Urinary bladder (tissue), 3 donors: ENCODE measurements at regions not wholly inside any gene's neighbourhood (a gene's known extent, or its start where the extent isn't known, plus 50 kb on each side); places are given as distances from the start of the nearest gene placed in this dataset.

Source experiments
- DNase-seq: peaks from one replicate; pipeline ENCODE4 v3.0.0-alpha.2; 2015; ENCODE audit errors: extremely low spot score
- H3K27ac ChIP-seq: one replicate; pipeline ENCODE4 v1.5.1; 2013; ENCODE audit warnings: low read depth, mild to moderate bottlenecking, moderate library complexity
- H3K36me3 ChIP-seq: one replicate; pipeline ENCODE4 v1.6.1; 2013; ENCODE audit warnings: mild to moderate bottlenecking, moderate library complexity; ENCODE audit not compliant: insufficient read depth
- H3K4me1 ChIP-seq: one replicate; pipeline ENCODE4 v1.6.1; 2013; ENCODE audit warnings: mild to moderate bottlenecking, moderate library complexity; ENCODE audit not compliant: insufficient read depth
- H3K4me3 ChIP-seq: one replicate; pipeline ENCODE4 v1.5.1; 2013; ENCODE audit warnings: low read depth, low read length
- WGBS: extraction: QIAGEN DNeasy Blood & Tissue Kit; methylation state at CpG from one replicate; pipeline ENCODE4 v1.1.7; 2013; 5-methylcytosine and 5-hydroxymethylcytosine counted together
- donor health status: healthy with polysubstance abuse.
- donor health status: healthy.

DNA sequence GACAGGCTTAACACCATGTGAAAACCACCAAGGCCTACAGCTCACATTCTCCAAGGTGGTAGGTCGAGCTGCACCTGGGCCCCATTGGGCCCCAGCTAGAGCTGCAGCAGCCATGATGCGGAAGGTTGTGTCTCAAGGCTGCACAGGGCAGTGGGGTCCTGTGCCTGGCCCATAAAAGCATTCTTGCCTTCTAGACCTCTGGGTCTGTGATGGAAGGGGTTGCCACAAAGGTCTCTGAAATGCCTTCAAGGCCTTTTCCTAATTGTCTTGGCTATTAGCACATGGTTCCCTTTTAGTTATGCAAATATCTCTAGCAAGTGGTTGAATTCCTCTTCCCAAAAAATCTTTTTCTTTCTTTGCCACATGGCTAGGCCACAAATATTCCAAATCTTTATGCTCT is 52.5 kb upstream of the C11orf58 start:
- H3K27ac ChIP-seq: no peak overlapping the region
- WGBS: 81% methylated on average over 2 of the region's 2 CpGs
- no peaks in the 10 kb centered on the region for H3K4me1 ChIP-seq
- H3K4me3 ChIP-seq: no peak overlapping the region
- no peaks in the 10 kb centered on the region for H3K36me3 ChIP-seq
- no peak for DNase-seq

DNA sequence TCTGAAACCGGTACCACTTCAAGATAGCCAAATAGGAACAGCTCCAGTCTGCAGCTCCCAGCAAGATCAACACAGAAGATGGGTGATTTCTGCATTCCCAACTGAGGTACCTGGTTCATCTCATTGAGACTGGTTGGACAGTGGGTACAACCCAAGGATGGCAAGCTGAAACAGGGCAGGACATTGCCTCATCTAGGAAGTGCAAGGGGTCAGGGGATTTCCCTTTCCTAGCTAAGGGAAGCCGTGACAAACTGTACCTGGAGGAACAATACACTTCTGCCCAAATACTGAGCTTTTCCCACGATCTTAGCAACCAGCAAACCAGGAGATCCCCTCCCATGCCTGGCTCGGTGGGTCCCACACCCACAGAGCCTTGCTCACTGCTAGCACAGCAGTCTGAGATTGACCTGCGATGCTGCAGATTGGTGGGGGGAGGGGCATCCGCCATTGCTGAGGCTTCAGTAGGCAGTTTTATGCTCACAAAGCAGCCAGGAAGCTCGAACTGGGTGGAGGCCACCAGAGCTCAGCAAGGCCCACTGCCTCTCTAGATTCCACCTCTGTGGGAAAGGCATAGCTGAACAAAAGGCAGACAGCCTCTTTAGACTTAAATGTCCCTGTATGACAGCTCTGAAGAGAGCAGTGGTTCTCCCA is 59.9 kb upstream of the C11orf58 start:
- 62% methylated on average over 7 of the region's 7 CpGs for WGBS
- no peaks in the 10 kb centered on the region for H3K36me3 ChIP-seq
- no peak overlapping the region for H3K27ac ChIP-seq

DNA sequence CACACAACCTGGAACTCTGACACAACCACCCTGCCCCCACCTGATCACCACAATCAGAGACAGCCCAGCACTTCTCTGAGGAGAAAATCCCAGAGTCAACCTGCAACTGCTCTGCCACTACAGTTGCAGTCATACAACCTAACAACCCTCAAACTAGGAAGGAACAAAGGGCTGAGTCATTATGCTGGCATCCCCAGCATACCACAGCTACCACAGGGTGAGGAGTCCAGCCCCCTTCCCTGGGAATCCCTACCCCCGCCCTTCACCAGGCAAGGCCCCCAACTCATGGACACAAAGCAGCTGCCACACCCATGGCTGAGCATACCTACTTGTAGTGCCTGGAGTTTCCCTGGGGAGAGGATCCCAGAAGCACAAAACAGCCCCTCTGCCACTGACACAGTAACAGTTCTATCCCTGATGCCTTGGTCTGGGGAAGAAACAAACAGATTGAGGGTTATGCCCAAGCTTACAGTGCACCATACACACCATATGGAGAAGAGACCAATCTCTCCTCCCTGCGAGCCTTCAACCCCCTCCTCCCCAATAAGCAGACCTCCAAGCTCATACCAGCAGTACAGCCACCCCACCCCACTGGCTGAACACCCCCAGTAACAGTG is 68.5 kb upstream of the C11orf58 start:
- no peaks in the 10 kb centered on the region for H3K36me3 ChIP-seq
- no peak for DNase-seq
- no peak overlapping the region for H3K4me3 ChIP-seq
- no peak overlapping the region for H3K27ac ChIP-seq
- WGBS: 79% methylated on average over 2 of the region's 2 CpGs
- no peaks in the 10 kb centered on the region for H3K4me1 ChIP-seq

More for the DNA sequence above, 59.9 kb upstream of the C11orf58 start:
- DNase-seq: no peak
- Histone ChIP-seq H3K4me1 (no peaks in the 10 kb centered on the region), H3K4me3 (no peak overlapping the region)

DNA sequence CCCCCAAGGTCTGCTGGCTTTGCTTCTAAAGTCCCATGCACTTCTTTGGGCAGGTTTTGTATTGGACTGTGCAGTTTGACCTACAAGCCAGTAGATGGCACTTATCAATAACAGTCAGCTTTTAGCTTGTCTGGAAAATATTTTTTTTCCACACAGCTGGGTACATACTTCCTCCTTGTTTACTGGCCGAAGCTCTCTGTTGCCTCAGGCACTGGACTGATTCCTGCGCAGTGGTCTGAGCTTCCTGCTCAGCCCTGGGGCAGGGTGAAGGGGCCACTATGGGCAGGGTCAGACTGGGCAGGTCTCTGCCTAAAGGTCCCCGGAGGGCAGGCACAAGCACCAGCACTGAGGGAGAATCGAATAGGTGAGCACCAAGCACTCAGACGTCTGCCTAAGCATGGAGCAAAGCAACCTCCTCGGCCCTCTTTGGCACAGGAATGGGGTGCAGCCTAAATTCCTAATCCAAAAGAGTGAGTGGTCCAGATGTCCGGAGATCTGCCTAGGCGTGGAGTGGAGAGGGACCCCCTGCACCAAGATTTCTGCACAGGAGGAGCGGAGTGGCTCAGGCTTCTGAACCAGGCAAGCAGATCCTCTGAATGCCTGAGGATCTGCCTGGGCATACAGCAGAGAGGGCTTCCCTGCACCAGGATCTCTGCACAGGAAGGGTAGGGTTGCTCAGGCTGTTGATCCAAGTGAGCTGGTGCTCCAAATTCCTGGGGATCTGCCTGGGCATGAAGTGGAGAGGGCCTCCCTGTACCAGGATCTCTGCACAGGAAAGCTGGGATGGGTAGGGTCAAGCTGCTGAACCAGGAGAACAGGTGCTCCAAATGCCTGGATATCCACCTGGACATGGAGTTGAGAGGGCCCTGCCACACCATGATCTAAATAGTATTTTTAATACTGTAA is 105.9 kb upstream of the C11orf58 start:
- Histone ChIP-seq H3K27ac (no peak overlapping the region), H3K4me1 (no peaks in the 10 kb centered on the region), H3K4me3 (no peak overlapping the region), H3K36me3 (no peaks in the 10 kb centered on the region)
- DNase-seq: no peak
- WGBS: 78% methylated on average over 9 of the region's 9 CpGs

DNA sequence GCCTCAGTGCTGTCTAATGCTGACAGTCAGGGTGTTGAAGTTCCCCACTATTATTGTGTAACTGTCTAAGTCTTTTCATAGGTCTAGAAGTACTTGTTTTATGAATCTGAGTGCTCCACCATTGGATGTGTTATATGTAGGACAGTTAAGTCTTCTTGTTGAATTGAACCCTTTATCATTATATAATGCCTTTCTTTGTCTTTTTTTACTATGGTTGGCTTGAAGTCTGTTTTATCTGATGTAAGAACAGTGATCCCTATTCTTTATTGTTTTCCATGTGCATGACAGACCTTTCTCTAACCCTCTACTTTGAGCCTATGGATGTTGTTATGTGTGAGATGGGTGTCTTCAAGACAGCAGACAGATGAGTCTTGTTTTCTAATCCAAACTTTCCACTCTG is 107.8 kb upstream of the C11orf58 start:
- H3K4me1 ChIP-seq: no peaks in the 10 kb centered on the region
- no peak overlapping the region for H3K4me3 ChIP-seq
- no peak for DNase-seq
- H3K27ac ChIP-seq: no peak overlapping the region
- H3K36me3 ChIP-seq: no peaks in the 10 kb centered on the region

DNA sequence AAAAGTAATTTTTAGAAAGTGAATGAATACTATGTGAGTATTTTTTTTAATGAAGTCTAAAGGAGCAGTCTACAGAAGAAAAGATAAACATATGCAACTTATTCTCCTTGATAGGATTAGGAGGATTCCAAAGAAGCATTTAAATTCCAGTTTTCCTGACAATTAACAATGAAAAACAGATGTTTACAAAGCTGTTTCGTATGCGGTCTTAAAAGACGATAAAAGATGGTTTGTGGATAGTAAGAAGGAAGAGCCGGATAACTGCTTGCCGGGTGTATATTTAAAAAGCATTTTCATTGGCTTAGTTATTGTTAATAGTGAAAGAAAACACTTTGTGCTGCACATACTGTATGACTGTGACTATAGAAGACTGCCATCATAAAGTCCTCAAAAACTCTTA is 120.0 kb upstream of the C11orf58 start:
- Histone ChIP-seq H3K36me3 (no peaks in the 10 kb centered on the region), H3K27ac (no peak overlapping the region), H3K4me3 (no peak overlapping the region), H3K4me1 (no peaks in the 10 kb centered on the region)
- WGBS: 35% methylated on average over 5 of the region's 5 CpGs
- DNase-seq: no peak

DNA sequence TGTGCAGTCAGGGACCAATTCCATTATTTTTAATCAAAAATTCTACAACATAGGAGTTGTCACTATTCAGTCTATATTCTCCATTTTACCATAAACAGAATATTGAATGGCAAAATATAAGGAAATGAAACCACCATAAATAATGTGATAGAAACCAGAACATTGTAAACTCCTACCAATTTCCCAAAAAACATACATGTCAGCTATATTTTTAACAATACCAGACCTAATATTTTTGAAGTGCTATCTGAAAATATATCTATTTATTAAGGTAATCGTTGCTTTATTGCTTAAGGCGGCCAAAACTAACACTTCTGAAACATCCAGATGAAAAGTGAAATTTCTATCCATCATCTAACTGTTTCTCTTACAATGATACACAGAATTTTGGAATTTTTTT is 123.0 kb upstream of the C11orf58 start:
- H3K4me1 ChIP-seq: no peaks in the 10 kb centered on the region
- no peaks in the 10 kb centered on the region for H3K36me3 ChIP-seq
- H3K4me3 ChIP-seq: no peak overlapping the region
- no peak for DNase-seq
- H3K27ac ChIP-seq: no peak overlapping the region
- WGBS: 36% methylated on average over 2 of the region's 2 CpGs

DNA sequence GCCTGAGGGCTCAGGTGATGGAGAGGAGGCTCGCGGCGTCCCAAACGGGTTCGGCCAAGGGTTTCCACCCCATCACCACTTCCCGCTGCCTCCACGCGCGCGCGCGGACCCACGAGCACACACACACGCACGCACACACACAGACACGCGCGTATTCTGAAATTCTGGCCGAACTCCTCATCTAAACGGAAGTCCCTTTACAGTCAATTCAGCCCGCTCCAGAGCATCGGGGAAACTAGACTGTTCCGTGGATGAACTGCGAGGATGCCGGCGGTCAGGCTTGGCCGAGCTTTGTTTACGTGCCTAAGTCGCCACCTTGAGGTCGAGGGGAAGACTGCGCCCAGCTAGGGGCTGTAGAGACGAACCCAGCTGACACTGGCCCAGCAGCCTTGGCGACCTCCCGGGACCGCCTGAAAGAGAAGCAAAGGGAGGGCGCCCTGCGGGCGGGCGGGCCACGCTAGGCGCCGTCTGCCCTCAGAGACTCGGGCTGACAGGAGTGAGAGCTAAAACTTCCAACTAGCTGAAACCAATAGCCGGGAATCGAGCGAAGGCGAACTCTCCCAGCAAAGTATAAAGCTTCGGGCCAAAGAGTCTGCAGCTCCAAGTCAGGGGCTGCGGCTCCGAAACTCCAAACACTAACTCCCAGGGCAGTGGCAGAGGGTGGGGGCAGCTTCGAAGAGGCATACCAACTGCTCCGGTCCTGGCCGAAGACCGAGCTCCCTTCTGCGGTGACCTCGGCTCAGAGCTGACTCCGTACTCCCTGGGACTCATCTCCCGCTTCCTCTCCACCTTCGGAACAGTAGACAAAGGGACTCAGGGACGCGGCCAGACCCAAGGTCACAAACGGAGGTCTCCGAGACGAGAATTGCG is 124.7 kb upstream of the C11orf58 start:
- peak; percentile 79 for DNase-seq
- peak overlapping the region; percentile 24 for H3K4me3 ChIP-seq
- H3K27ac ChIP-seq: no peak overlapping the region
- H3K36me3 ChIP-seq: no peaks in the 10 kb centered on the region
- 1% methylated on average over 65 of the region's 65 CpGs for WGBS
- no peaks in the 10 kb centered on the region for H3K4me1 ChIP-seq

DNA sequence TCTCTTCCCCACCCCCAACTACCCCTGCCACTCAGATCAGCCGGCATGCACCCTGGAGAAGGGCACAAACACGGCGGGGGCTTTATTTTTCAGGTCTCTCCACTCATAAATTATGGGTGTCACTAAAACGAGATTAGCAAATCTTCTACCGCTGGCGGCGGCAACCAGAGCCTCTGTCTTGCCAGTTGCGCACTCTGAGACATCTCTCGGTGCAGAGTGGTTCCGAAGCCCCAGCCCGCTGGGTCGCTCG is 125.3 kb upstream of the C11orf58 start:
- Histone ChIP-seq H3K27ac (no peak overlapping the region), H3K4me1 (no peaks in the 10 kb centered on the region), H3K4me3 (peak overlapping the region; percentile 24), H3K36me3 (no peaks in the 10 kb centered on the region)
- no peak for DNase-seq
- whole genome bisulfite sequencing: 2% methylated on average over 13 of the region's 13 CpGs

DNA sequence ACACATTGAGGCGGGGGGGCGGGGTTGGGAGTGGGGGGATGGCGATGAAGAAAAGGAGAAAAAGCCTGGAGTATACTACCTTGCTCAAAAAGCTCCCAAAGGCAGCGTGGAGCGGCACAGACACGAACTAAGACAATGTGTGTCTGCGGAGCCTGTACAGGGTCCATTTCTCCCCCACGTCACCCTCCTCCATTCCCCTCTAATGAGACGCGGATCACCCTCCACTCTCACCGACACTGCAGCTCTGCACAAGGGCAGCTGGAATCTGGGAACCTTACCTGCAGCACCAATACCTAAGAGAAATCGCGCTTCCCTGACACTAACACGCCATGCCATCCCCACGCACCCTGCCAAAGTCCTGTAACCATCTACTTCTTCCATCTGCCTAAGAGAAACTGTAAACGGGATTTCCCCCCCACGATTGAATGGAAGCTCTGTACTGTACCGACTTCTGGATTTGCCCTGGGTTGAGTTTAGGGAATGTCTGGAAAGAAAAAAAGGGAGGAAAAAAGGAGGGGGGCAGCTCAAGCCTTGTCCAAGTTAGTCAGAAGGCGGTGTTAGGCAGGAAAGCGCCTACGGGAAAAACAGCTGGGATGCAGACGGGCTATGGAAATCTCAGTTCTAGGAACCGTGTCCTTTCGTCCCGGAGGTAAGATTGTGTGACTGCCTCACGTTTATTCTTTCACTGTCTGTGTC is 125.7 kb upstream of the C11orf58 start:
- Histone ChIP-seq H3K4me3 (peak overlapping the region; percentile 24), H3K36me3 (no peaks in the 10 kb centered on the region), H3K4me1 (no peaks in the 10 kb centered on the region), H3K27ac (no peak overlapping the region)
- no peak for DNase-seq
- WGBS: 5% methylated on average over 26 of the region's 26 CpGs

DNA sequence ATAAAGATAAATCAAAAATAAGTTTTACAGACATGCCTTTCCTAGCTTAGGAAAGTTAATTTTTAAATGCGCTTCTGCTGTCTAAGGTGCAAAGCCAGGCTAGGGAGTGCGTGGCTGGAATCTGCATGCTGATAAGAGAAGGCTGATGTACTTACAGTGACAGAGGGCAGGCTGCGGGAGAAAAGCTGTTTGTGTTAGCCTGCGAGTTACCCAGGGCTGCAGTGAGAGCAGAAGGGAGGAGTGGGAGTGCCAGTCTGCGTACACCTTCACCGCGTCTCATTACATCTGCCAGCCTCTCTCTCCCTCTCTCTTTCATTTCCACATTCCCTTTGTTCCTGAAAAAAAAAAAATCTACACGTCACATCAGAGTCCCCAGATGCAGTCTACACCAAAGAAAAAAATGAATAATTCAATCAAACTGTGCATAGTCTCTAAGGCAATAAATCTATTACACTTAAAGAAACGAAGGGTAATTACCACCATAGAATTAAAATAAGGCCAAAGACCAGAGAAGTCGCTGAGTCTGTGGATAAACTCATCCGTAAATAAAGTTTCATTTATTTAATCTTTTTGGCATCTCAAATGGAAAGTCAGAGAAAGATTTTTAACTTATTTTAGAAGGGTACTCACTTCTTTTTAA is 126.4 kb upstream of the C11orf58 start:
- Histone ChIP-seq H3K4me1 (no peaks in the 10 kb centered on the region), H3K4me3 (peak overlapping the region; percentile 8), H3K36me3 (no peaks in the 10 kb centered on the region), H3K27ac (no peak overlapping the region)
- 29% methylated on average over 11 of the region's 11 CpGs for WGBS
- no peak for DNase-seq

DNA sequence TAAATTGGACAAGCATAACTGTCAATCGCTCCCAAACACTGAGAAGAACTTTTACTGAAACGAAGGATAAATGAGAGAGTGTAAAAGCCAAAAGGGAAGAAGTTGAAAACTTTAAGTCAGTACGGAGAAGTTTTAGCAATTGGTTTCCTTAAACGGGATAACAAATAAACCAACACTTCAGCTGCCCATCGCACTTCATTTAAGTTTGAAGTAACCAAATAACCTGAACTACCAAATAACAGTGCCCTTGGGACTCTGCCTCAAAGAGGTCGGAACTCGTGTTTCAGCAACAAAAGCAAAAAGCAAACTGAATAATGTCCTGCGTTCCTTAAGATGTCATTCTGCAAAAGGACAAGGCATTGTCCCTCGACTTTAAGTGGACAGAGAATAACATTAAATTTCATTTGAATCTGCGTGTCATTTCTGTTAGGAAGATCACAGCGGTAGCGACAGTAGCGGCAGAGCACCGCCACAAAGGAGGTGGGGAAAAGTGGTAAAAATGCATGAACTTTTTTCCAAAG is 127.0 kb upstream of the C11orf58 start:
- no peak overlapping the region for H3K4me3 ChIP-seq
- no peaks in the 10 kb centered on the region for H3K36me3 ChIP-seq
- no peak for DNase-seq
- no peak overlapping the region for H3K27ac ChIP-seq
- WGBS: 20% methylated on average over 14 of the region's 14 CpGs
- no peaks in the 10 kb centered on the region for H3K4me1 ChIP-seq
